ENCODE measurements at regions not wholly inside any gene's neighbourhood (a gene's known extent, or its start where the extent isn't known, plus 50 kb on each side); places are given as distances from the start of the nearest gene placed in this dataset.

- no peak overlapping the region for H3K4me3 Mint-ChIP-seq
- no peaks in the 10 kb centered on the region for H3K4me1 ChIP-seq (ENCODE audit: insufficient read depth)
- no peaks in the 10 kb centered on the region for H3K27me3 ChIP-seq (ENCODE audit: insufficient read depth)
- H3K4me2 ChIP-seq = no peak overlapping the region
- H3K27ac ChIP-seq (ENCODE audit: low read depth) = no peak overlapping the region
- peaks cover 8% of the 10 kb centered on the region for H3K4me1 Mint-ChIP-seq
- peaks cover 8% of the 10 kb centered on the region for H3K27me3 Mint-ChIP-seq (ENCODE audit: insufficient read depth, low read depth, poor library complexity)
- ATAC-seq (no peak), DNase-seq (ENCODE audit: low spot score) (no peak)
- H3K79me2 ChIP-seq (replicated peaks; ENCODE audit: insufficient read depth) = no peaks in the 10 kb centered on the region
- no peaks in the 10 kb centered on the region for H3F3A ChIP-seq (replicated peaks; ENCODE audit: low read depth)
- H3K9me3 Mint-ChIP-seq = no peaks in the 10 kb centered on the region; the same call in 2 of the 3 replicates
- H4K20me1 ChIP-seq (replicated peaks; ENCODE audit: insufficient read depth) = no peaks in the 10 kb centered on the region
- no peaks in the 10 kb centered on the region; the same call in 2 of the 3 replicates for H3K36me3 Mint-ChIP-seq (ENCODE audit: low read depth)
- no peak overlapping the region for H2AFZ ChIP-seq
- H3K4me3 ChIP-seq = no peak overlapping the region
- no peaks in the 10 kb centered on the region; the same call in 1 of the 2 replicates for H3K36me3 ChIP-seq (ENCODE audit: insufficient read depth)
- no peaks in the 10 kb centered on the region for H3K9me2 ChIP-seq (ENCODE audit: insufficient read depth)
- TF ChIP-seq ETS1 (IDR thresholded peaks at IDR 0.05) (no peak), POLR2AphosphoS5 (IDR thresholded peaks at IDR 0.05; ENCODE audit: low read depth) (no peak), ZNF331 (CRISPR knock-in tag; IDR thresholded peaks at IDR 0.05; ENCODE audit: low read depth) (no peak), JUNB (IDR thresholded peaks at IDR 0.05; ENCODE audit: unreplicated experiment) (no peak), CTCF (conservative IDR thresholded peaks at IDR 0.05; ENCODE audit: low read depth in 2 of 2) (no peak), EZH2phosphoT487 (IDR thresholded peaks at IDR 0.05; ENCODE audit: unreplicated experiment) (no peak), CREB1 (CRISPR knock-in tag; IDR thresholded peaks at IDR 0.05; ENCODE audit: low read depth) (no peak), NANOG (IDR thresholded peaks at IDR 0.05; ENCODE audit: borderline replicate concordance) (no peak), ZNF114 (CRISPR knock-in tag; IDR thresholded peaks at IDR 0.05) (no peak)
- H3K27ac Mint-ChIP-seq = no peak overlapping the region
Measured at GRCh38 chr1:5728663-5729355, 263.4 kb downstream of the NPHP4 start.

- Mint-ChIP-seq H3K9me3 (no peaks in the 10 kb centered on the region; the same call in 2 of the 3 replicates), H3K4me1 (peaks cover 8% of the 10 kb centered on the region), H3K27ac (peak overlapping the region; percentile 32), H3K27me3 (ENCODE audit: insufficient read depth, low read depth, poor library complexity) (peaks cover 8% of the 10 kb centered on the region), H3K36me3 (ENCODE audit: low read depth) (no peaks in the 10 kb centered on the region; the same call in 2 of the 3 replicates), H3K4me3 (no peak overlapping the region)
- Histone ChIP-seq H3K9me2 (ENCODE audit: insufficient read depth) (no peaks in the 10 kb centered on the region), H3K27ac (ENCODE audit: low read depth) (no peak overlapping the region), H3F3A (replicated peaks; ENCODE audit: low read depth) (no peaks in the 10 kb centered on the region), H4K20me1 (replicated peaks; ENCODE audit: insufficient read depth) (no peaks in the 10 kb centered on the region), H3K4me1 (ENCODE audit: insufficient read depth) (no peaks in the 10 kb centered on the region), H3K4me2 (no peak overlapping the region), H3K27me3 (ENCODE audit: insufficient read depth) (no peaks in the 10 kb centered on the region), H3K79me2 (replicated peaks; ENCODE audit: insufficient read depth) (no peaks in the 10 kb centered on the region), H3K4me3 (no peak overlapping the region), H2AFZ (no peak overlapping the region), H3K36me3 (ENCODE audit: insufficient read depth) (no peaks in the 10 kb centered on the region; the same call in 1 of the 2 replicates)
- TF ChIP-seq EZH2 (IDR thresholded peaks at IDR 0.05; ENCODE audit: low read depth, unreplicated experiment) = no peak
- TF ChIP-seq CREB1 (CRISPR knock-in tag; IDR thresholded peaks at IDR 0.05; ENCODE audit: low read depth) = no peak
- TF ChIP-seq EZH2phosphoT487 (IDR thresholded peaks at IDR 0.05; ENCODE audit: unreplicated experiment) = no peak
- TF ChIP-seq NANOG (IDR thresholded peaks at IDR 0.05; ENCODE audit: borderline replicate concordance) = no peak
- TF ChIP-seq ZNF331 (CRISPR knock-in tag; IDR thresholded peaks at IDR 0.05; ENCODE audit: low read depth) = no peak
- no peak for TF ChIP-seq ETS1 (IDR thresholded peaks at IDR 0.05)
- no peak for TF ChIP-seq REST (IDR thresholded peaks at IDR 0.05; ENCODE audit: unreplicated experiment)
- ATAC-seq (no peak), DNase-seq (ENCODE audit: low spot score) (no peak)
Measured at GRCh38 chr1:5727871-5728643, 264.2 kb downstream of the NPHP4 start.
